ENCODE measurements at regions not wholly inside any gene's neighbourhood (a gene's known extent, or its start where the extent isn't known, plus 50 kb on each side); places are given as distances from the start of the nearest gene placed in this dataset.

- no peaks in the 10 kb centered on the region for H3K27me3 ChIP-seq (ENCODE audit: insufficient read depth, low read length)
- H4K20me1 ChIP-seq (ENCODE audit: insufficient read depth, low read length), result no peaks in the 10 kb centered on the region
- no peaks in the 10 kb centered on the region for H3K4me1 ChIP-seq (ENCODE audit: insufficient read depth, low read length, severe bottlenecking)
- no peak for TF ChIP-seq EZH2 (IDR thresholded peaks at IDR 0.05; ENCODE audit: borderline replicate concordance, low read length)
- TF ChIP-seq CTCF (IDR thresholded peaks at IDR 0.05; ENCODE audit: low read length), result no peak
- no peak overlapping the region for H2AFZ ChIP-seq (ENCODE audit: low read length)
- no peaks in the 10 kb centered on the region for H3K79me2 ChIP-seq (ENCODE audit: insufficient read depth, low read length)
- H3K27ac ChIP-seq (ENCODE audit: low read depth, low read length, poor library complexity, severe bottlenecking), result no peak overlapping the region
- no peaks in the 10 kb centered on the region for H3K36me3 ChIP-seq (ENCODE audit: insufficient read depth, low read length)
- no peak overlapping the region for H3K4me2 ChIP-seq (ENCODE audit: low read length)
- no peaks in the 10 kb centered on the region for H3K9me2 ChIP-seq (ENCODE audit: low read depth, low read length)
- no peak overlapping the region for H3K4me3 ChIP-seq (ENCODE audit: low read depth, low read length, poor library complexity, severe bottlenecking)
- no peaks in the 10 kb centered on the region for H3F3A ChIP-seq (ENCODE audit: insufficient read depth, low read length)
- no peaks in the 10 kb centered on the region for H3K9me3 ChIP-seq (ENCODE audit: low read length)
- H3K9ac ChIP-seq (ENCODE audit: low read length), result no peak overlapping the region
Observed at GRCh38 chr12:86681060-86681459, 424.9 kb upstream of the MGAT4C start.

- Histone ChIP-seq H3K9ac (ENCODE audit: low read length) (no peak overlapping the region), H3K27me3 (ENCODE audit: insufficient read depth, low read length) (no peaks in the 10 kb centered on the region), H4K20me1 (ENCODE audit: insufficient read depth, low read length) (no peaks in the 10 kb centered on the region), H2AFZ (ENCODE audit: low read length) (no peak overlapping the region), H3K79me2 (ENCODE audit: insufficient read depth, low read length) (no peaks in the 10 kb centered on the region), H3F3A (ENCODE audit: insufficient read depth, low read length) (no peaks in the 10 kb centered on the region), H3K27ac (ENCODE audit: low read depth, low read length, poor library complexity, severe bottlenecking) (no peak overlapping the region), H3K9me2 (ENCODE audit: low read depth, low read length) (no peaks in the 10 kb centered on the region), H3K36me3 (ENCODE audit: insufficient read depth, low read length) (no peaks in the 10 kb centered on the region), H3K4me2 (ENCODE audit: low read length) (no peak overlapping the region), H3K4me1 (ENCODE audit: insufficient read depth, low read length, severe bottlenecking) (no peaks in the 10 kb centered on the region), H3K4me3 (ENCODE audit: low read depth, low read length, poor library complexity, severe bottlenecking) (no peak overlapping the region), H3K9me3 (ENCODE audit: low read length) (no peaks in the 10 kb centered on the region)
- TF ChIP-seq EZH2 (IDR thresholded peaks at IDR 0.05; ENCODE audit: borderline replicate concordance, low read length) (no peak), CTCF (IDR thresholded peaks at IDR 0.05; ENCODE audit: low read length) (no peak)
Observed at GRCh38 chr12:86675197-86675596, 419.0 kb upstream of the MGAT4C start.

GRCh38 chr12:86670986-86671385 is 414.8 kb upstream of the MGAT4C start:
- H3K4me3 ChIP-seq (ENCODE audit: low read depth, low read length, poor library complexity, severe bottlenecking), result no peak overlapping the region
- H4K20me1 ChIP-seq (ENCODE audit: insufficient read depth, low read length), result no peaks in the 10 kb centered on the region
- no peaks in the 10 kb centered on the region for H3K36me3 ChIP-seq (ENCODE audit: insufficient read depth, low read length)
- H3K4me2 ChIP-seq (ENCODE audit: low read length), result no peak overlapping the region
- no peaks in the 10 kb centered on the region for H3F3A ChIP-seq (ENCODE audit: insufficient read depth, low read length)
- no peaks in the 10 kb centered on the region for H3K9me3 ChIP-seq (ENCODE audit: low read length)
- H3K4me1 ChIP-seq (ENCODE audit: insufficient read depth, low read length, severe bottlenecking), result no peaks in the 10 kb centered on the region
- no peak overlapping the region for H3K27ac ChIP-seq (ENCODE audit: low read depth, low read length, poor library complexity, severe bottlenecking)
- TF ChIP-seq EZH2 (IDR thresholded peaks at IDR 0.05; ENCODE audit: borderline replicate concordance, low read length) (no peak), CTCF (IDR thresholded peaks at IDR 0.05; ENCODE audit: low read length) (no peak)
- H3K9me2 ChIP-seq (ENCODE audit: low read depth, low read length), result no peaks in the 10 kb centered on the region
- H3K27me3 ChIP-seq (ENCODE audit: insufficient read depth, low read length), result no peaks in the 10 kb centered on the region
- H3K9ac ChIP-seq (ENCODE audit: low read length), result no peak overlapping the region
- no peak overlapping the region for H2AFZ ChIP-seq (ENCODE audit: low read length)
- no peaks in the 10 kb centered on the region for H3K79me2 ChIP-seq (ENCODE audit: insufficient read depth, low read length)

Measured in OCI-LY1 (cell line).